Fibroblast of skin of back (primary cell): ENCODE measurements at regions not wholly inside any gene's neighbourhood (a gene's known extent, or its start where the extent isn't known, plus 50 kb on each side); places are given as distances from the start of the nearest gene placed in this dataset.
A peak's percentile ranks its signal among the peaks of the same experiment; 100 is the strongest.
"Not testable (repeated sequence)": the region's sequence is repeated elsewhere in the genome, so short reads cannot be mapped to it uniquely, and the experiment has no call there.

Experiments used
- DNase-seq: peaks from one replicate; pipeline ENCODE4 v3.0.0-alpha.2; 2013

- DNase-seq: peak; percentile 2
These were observed 974.9 kb downstream of the RPA4 start for GRCh38 chrX:97858592-97858991.

- DNase-seq: peak; percentile 27
These were observed 976.5 kb downstream of the RPA4 start for GRCh38 chrX:97860226-97860625.

- DNase-seq: no peak
These were observed 979.6 kb downstream of the RPA4 start for GRCh38 chrX:97863261-97863660.

- DNase-seq: no peak
These were observed 983.6 kb downstream of the RPA4 start for GRCh38 chrX:97867266-97867665.

GRCh38 chrX:97876697-97877407 is 993.1 kb downstream of the RPA4 start:
- DNase-seq: peak; percentile 27

GRCh38 chrX:97882306-97882705 is 998.6 kb downstream of the RPA4 start:
- DNase-seq: no peak

- DNase-seq: peak; percentile 78
These were observed 1012.0 kb downstream of the RPA4 start for GRCh38 chrX:97895751-97896150.

- no peak for DNase-seq
These were observed 1014.3 kb downstream of the RPA4 start for GRCh38 chrX:97897998-97898397.

- peak; percentile 66 for DNase-seq
These were observed 1015.1 kb downstream of the RPA4 start for GRCh38 chrX:97898798-97899197.

- no peak for DNase-seq
These were observed 1024.1 kb downstream of the RPA4 start for GRCh38 chrX:97907791-97908190.

GRCh38 chrX:97909245-97909644 is 1025.5 kb downstream of the RPA4 start:
- no peak for DNase-seq

- DNase-seq: not testable (repeated sequence)
These were observed 1031.7 kb downstream of the RPA4 start for GRCh38 chrX:97915390-97915789.

- DNase-seq: not testable (repeated sequence)
These were observed 1037.5 kb downstream of the RPA4 start for GRCh38 chrX:97921223-97921622.

- DNase-seq: no peak
These were observed 1047.9 kb downstream of the RPA4 start for GRCh38 chrX:97931586-97931985.

- DNase-seq: no peak
These were observed 1052.6 kb downstream of the RPA4 start for GRCh38 chrX:97936296-97936695.

GRCh38 chrX:97938706-97939105 is 1055.0 kb downstream of the RPA4 start:
- DNase-seq: no peak

GRCh38 chrX:97968376-97969163 is 1084.9 kb downstream of the RPA4 start:
- DNase-seq: peak; percentile 0

- no peak for DNase-seq
These were observed 1100.9 kb downstream of the RPA4 start for GRCh38 chrX:97984641-97985040.

GRCh38 chrX:97985096-97985495 is 1101.4 kb downstream of the RPA4 start:
- no peak for DNase-seq

GRCh38 chrX:97987979-97988378 is 1104.3 kb downstream of the RPA4 start:
- no peak for DNase-seq

- DNase-seq: no peak
These were observed 1112.1 kb downstream of the RPA4 start for GRCh38 chrX:97995834-97996233.

- DNase-seq: no peak
These were observed 1145.0 kb downstream of the RPA4 start for GRCh38 chrX:98028691-98029090.

GRCh38 chrX:98029861-98030260 is 1146.2 kb downstream of the RPA4 start:
- no peak for DNase-seq

- DNase-seq: no peak
These were observed 1173.5 kb downstream of the RPA4 start for GRCh38 chrX:98057176-98057575.
